PC-3 (cell line): ENCODE measurements at regions not wholly inside any gene's neighbourhood (a gene's known extent, or its start where the extent isn't known, plus 50 kb on each side); places are given as distances from the start of the nearest gene placed in this dataset.

ENCODE experiments used
- ATAC-seq: fragments of 200-7000 bp; cut with Tn5 transposase; 2 replicates; pipeline ENCODE4 v1.9.1; 2020; ENCODE audit warnings: mild to moderate bottlenecking, moderate library complexity
- BruUV-seq: library from RNA; stranded (reverse); fragments of 400-500 nt; replicated peaks from 2 replicates; lab custom pipeline; 2021; lab: Mats Ljungman, UMichigan
- CTCF ChIA-PET: fragments of 300-600 bp; sonication (Branson Sonifier 250); formaldehyde crosslinking; loops from one replicate; lab custom pipeline; 2022; ENCODE audit warnings: antibody characterized with exemption; lab: Charles Lee
- POLR2A ChIA-PET: fragments of 300-600 bp; sonication (Branson Sonifier 250); formaldehyde crosslinking; loops from one replicate; lab custom pipeline; 2022; ENCODE audit warnings: antibody characterized with exemption; ENCODE audit not compliant: unreplicated experiment; lab: Charles Lee
- DNase-seq: peaks from one replicate; pipeline ENCODE4 v3.0.0-alpha.2; 2015
- H2AFZ ChIP-seq: fragments of 300-600 bp; sonication (generic); 2 replicates; pipeline ENCODE4 v1.6.0; 2016; ENCODE audit warnings: antibody characterized with exemption, low read length
- H3F3A ChIP-seq: fragments of 300-600 bp; sonication (generic); one replicate; pipeline ENCODE4 v1.6.0; 2017; ENCODE audit warnings: antibody characterized with exemption, low read length, control low read depth, mild to moderate bottlenecking; ENCODE audit not compliant: unreplicated experiment
- H3K27ac ChIP-seq: fragments of 300-600 bp; sonication (generic); 2 replicates; pipeline ENCODE4 v1.5.1; 2016; ENCODE audit warnings: mild to moderate bottlenecking, low read length
- H3K27me3 ChIP-seq: fragments of 300-600 bp; sonication (generic); 2 replicates; pipeline ENCODE4 v1.6.1; 2016; ENCODE audit warnings: low read length, mixed read lengths
- H3K36me3 ChIP-seq: fragments of 300-600 bp; sonication (generic); 2 replicates; pipeline ENCODE4 v1.6.1; 2016; ENCODE audit warnings: low read depth, mixed run types, low read length, mixed read lengths
- H3K4me1 ChIP-seq: fragments of 300-600 bp; sonication (generic); 2 replicates; pipeline ENCODE4 v1.5.1; 2016; ENCODE audit warnings: low read length; ENCODE audit not compliant: insufficient read depth
- H3K4me2 ChIP-seq: fragments of 300-600 bp; sonication (generic); 2 replicates; pipeline ENCODE4 v1.6.0; 2016; ENCODE audit warnings: low read length
- H3K4me3 ChIP-seq: fragments of 300-600 bp; sonication (generic); 2 replicates; pipeline ENCODE4 v1.5.1; 2016; ENCODE audit warnings: mild to moderate bottlenecking, low read length, mixed read lengths
- H3K79me2 ChIP-seq: fragments of 300-600 bp; sonication (generic); 2 replicates; pipeline ENCODE4 v1.6.1; 2017; ENCODE audit warnings: low read length, mixed read lengths
- H3K9ac ChIP-seq: fragments of 300-600 bp; sonication (generic); 2 replicates; pipeline ENCODE4 v1.6.0; 2016; ENCODE audit warnings: mild to moderate bottlenecking, low read length
- H3K9me2 ChIP-seq: fragments of 300-600 bp; sonication (generic); replicated peaks from 2 replicates; pipeline ENCODE4 v1.6.1; 2016; ENCODE audit warnings: mixed run types, low read length, mixed read lengths
- H3K9me3 ChIP-seq: fragments of 300-600 bp; sonication (generic); 2 replicates; pipeline ENCODE4 v1.6.1; 2016; ENCODE audit warnings: low read length, mixed read lengths
- H4K20me1 ChIP-seq: fragments of 300-600 bp; sonication (generic); 2 replicates; pipeline ENCODE4 v1.6.1; 2016; ENCODE audit warnings: low read length, mixed read lengths
- EZH2 ChIP-seq: fragments of 300-600 bp; sonication (generic); IDR thresholded peaks from one replicate; pipeline ENCODE4 v1.6.1; 2017; ENCODE audit warnings: antibody characterized with exemption, mild to moderate bottlenecking, low read length; ENCODE audit not compliant: unreplicated experiment
- EZH2phosphoT487 ChIP-seq: fragments of 300-600 bp; sonication (generic); IDR thresholded peaks from 2 replicates; pipeline ENCODE4 v1.6.1; 2018; ENCODE audit warnings: mild to moderate bottlenecking, antibody characterized with exemption, low read length, borderline replicate concordance
- intact Hi-C: fragments of 100-400 bp; cut with micrococcal nuclease; formaldehyde crosslinking; loops from 2 replicates; pipeline ENCODE4 v1.9.0; 2023
- TF ChIP-seq, protein P1 (sequence below): fragments of 300-600 bp; sonication (generic); conservative IDR thresholded peaks from 2 replicates; pipeline ENCODE4 v1.5.1; 2017; ENCODE audit warnings: antibody characterized with exemption, low read depth, mild to moderate bottlenecking, low read length

DNA sequence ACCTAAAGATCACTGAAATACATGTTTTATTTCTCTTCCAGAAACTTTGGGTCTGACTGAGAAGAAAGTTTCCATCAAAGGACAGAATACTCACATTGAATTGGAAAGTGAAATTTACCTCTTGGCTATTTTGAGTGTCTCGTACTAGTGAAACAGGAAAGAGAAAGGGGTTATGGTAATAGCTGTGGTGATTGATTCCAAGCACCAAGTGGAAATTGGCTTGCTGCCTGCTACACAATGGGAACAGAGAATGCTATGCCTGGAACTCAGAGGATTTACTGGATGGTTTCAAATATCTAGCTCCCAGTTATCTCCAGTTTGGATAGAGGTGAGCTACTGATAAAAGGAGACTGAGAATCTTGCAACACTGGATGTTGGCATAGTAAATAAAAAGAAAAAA is 492.8 kb upstream of the FSIP2 start:
- no peaks in the 10 kb centered on the region for H3K79me2 ChIP-seq
- no peaks in the 10 kb centered on the region for H3F3A ChIP-seq
- H3K27ac ChIP-seq = no peak overlapping the region
- H3K4me1 ChIP-seq = peaks cover 5% of the 10 kb centered on the region
- H3K4me3 ChIP-seq = no peak overlapping the region
- ChIA-PET CTCF (no interaction called here), POLR2A (no interaction called here)
- no peak overlapping the region for H3K4me2 ChIP-seq
- ATAC-seq (no peak), DNase-seq (no peak)
- intact Hi-C loops = no loop called here
- TF ChIP-seq EZH2phosphoT487 = no peak
- H3K9ac ChIP-seq = no peak overlapping the region
- no peaks in the 10 kb centered on the region for H3K36me3 ChIP-seq
- no peaks in the 10 kb centered on the region for H3K27me3 ChIP-seq
- H3K9me2 ChIP-seq = no peaks in the 10 kb centered on the region
- BruUV-seq = no TSS peak
- H4K20me1 ChIP-seq = no peaks in the 10 kb centered on the region
- no peak overlapping the region for H2AFZ ChIP-seq
- no peaks in the 10 kb centered on the region for H3K9me3 ChIP-seq

DNA sequence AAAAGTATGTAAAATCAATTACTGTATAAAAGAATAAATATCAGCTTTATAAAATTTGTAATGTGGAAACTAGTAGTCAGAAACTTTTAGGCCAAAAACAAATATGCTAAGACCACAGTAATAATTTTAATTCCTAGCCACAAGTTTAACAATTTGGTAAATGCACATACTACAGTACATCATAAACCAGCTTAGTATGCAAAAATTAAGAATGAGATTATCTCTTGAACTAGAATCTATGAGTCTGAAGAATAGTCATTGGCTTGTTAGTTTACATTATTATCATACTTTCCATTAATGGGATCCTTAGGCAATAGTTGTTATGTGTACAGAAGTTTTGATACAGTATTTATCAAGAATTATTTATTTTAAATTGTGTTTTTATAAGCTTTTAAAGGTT is 491.9 kb upstream of the FSIP2 start:
- no peak overlapping the region for H3K4me2 ChIP-seq
- no peaks in the 10 kb centered on the region for H3K27me3 ChIP-seq
- intact Hi-C loops = no loop called here
- ChIA-PET POLR2A (no interaction called here), CTCF (no interaction called here)
- no peak for ATAC-seq
- TF ChIP-seq, protein P1, sequence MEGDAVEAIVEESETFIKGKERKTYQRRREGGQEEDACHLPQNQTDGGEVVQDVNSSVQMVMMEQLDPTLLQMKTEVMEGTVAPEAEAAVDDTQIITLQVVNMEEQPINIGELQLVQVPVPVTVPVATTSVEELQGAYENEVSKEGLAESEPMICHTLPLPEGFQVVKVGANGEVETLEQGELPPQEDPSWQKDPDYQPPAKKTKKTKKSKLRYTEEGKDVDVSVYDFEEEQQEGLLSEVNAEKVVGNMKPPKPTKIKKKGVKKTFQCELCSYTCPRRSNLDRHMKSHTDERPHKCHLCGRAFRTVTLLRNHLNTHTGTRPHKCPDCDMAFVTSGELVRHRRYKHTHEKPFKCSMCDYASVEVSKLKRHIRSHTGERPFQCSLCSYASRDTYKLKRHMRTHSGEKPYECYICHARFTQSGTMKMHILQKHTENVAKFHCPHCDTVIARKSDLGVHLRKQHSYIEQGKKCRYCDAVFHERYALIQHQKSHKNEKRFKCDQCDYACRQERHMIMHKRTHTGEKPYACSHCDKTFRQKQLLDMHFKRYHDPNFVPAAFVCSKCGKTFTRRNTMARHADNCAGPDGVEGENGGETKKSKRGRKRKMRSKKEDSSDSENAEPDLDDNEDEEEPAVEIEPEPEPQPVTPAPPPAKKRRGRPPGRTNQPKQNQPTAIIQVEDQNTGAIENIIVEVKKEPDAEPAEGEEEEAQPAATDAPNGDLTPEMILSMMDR = no peak
- H3K36me3 ChIP-seq = no peaks in the 10 kb centered on the region
- H3K9ac ChIP-seq = no peak overlapping the region
- no peak overlapping the region for H3K27ac ChIP-seq
- H3F3A ChIP-seq = no peaks in the 10 kb centered on the region
- no peaks in the 10 kb centered on the region for H3K9me2 ChIP-seq
- no peak overlapping the region for H3K4me3 ChIP-seq
- no TSS peak for BruUV-seq
- no peaks in the 10 kb centered on the region for H3K79me2 ChIP-seq
- no peaks in the 10 kb centered on the region for H3K9me3 ChIP-seq
- H4K20me1 ChIP-seq = no peaks in the 10 kb centered on the region
- no peak for DNase-seq
- H3K4me1 ChIP-seq = no peaks in the 10 kb centered on the region
- no peak overlapping the region for H2AFZ ChIP-seq

DNA sequence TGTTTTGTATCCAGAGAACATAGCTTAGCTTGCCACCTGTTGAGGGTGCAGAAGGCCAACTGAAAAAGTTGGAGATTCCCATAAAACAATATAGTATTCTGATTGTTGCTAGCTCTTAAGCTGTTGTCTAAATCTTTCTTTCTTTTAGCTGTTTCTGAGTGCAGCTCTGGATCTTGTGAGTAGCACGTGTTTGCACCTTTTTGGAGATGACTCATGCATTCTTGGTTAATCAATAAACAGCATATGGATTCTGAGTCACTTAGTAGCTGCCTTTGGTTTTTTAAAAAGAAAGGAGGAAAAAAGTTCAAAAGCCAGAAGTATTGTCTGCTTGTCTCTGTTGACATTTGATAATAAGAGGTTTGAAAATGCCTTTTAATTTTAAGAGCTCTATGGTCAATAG is 483.0 kb upstream of the FSIP2 start:
- ATAC-seq (peak; percentile 50), DNase-seq (peak; percentile 56)
- TF ChIP-seq EZH2 (no peak), EZH2phosphoT487 (no peak)
- TF ChIP-seq, protein P1 = no peak
- H3K79me2 ChIP-seq = no peaks in the 10 kb centered on the region
- BruUV-seq = no TSS peak
- H2AFZ ChIP-seq = no peak overlapping the region
- peaks cover 6% of the 10 kb centered on the region; the same call in 1 of the 2 replicates for H3K4me1 ChIP-seq
- no peak overlapping the region for H3K4me2 ChIP-seq
- POLR2A ChIA-PET = no interaction called here
- H3K9me2 ChIP-seq = no peaks in the 10 kb centered on the region
- no peaks in the 10 kb centered on the region for H4K20me1 ChIP-seq
- H3K4me3 ChIP-seq = no peak overlapping the region
- intact Hi-C loops = loop anchor here (5.0 kb wide), 1 partner anchor 33 kb away; no protein-coding TSS in a partner anchor
- no peak overlapping the region for H3K27ac ChIP-seq
- no peaks in the 10 kb centered on the region for H3K9me3 ChIP-seq
- no peak overlapping the region for H3K9ac ChIP-seq
- no peaks in the 10 kb centered on the region for H3F3A ChIP-seq
- CTCF ChIA-PET = no interaction called here
- no peaks in the 10 kb centered on the region for H3K36me3 ChIP-seq
- H3K27me3 ChIP-seq = no peaks in the 10 kb centered on the region
